K562 (cell line): ENCODE measurements at regions not wholly inside any gene's neighbourhood (a gene's known extent, or its start where the extent isn't known, plus 50 kb on each side); places are given as distances from the start of the nearest gene placed in this dataset.

ENCODE experiments used
- BCOR ChIP-seq: fragments of 450-650 bp; IDR thresholded peaks from 2 replicates; pipeline ENCODE4 v1.6.1; 2016
- MAFG ChIP-seq: fragments of 450-650 bp; conservative IDR thresholded peaks from 2 replicates; pipeline ENCODE4 v1.6.1; 2016; ENCODE audit warnings: missing genetic modification characterization, missing compliant biosample characterization
- PTRF ChIP-seq: fragments of 450-650 bp; IDR thresholded peaks from 2 replicates; pipeline ENCODE4 v1.6.1; 2016; ENCODE audit warnings: mild to moderate bottlenecking, missing genetic modification characterization, missing compliant biosample characterization
- PTTG1 ChIP-seq: fragments of 450-650 bp; IDR thresholded peaks from 2 replicates; pipeline ENCODE4 v1.6.1; 2016; ENCODE audit warnings: low read depth, mild to moderate bottlenecking, missing genetic modification characterization, missing compliant biosample characterization
- SREBF1 ChIP-seq: fragments of 150-350 bp; IDR thresholded peaks from 2 replicates; pipeline ENCODE4 v1.6.1; 2014; ENCODE audit warnings: antibody characterized with exemption, low read depth, low read length, borderline replicate concordance
- U2AF1 ChIP-seq: fragments of 200-400 bp; formaldehyde crosslinking; optimal IDR thresholded peaks from 2 replicates; pipeline ENCODE3; 2017; ENCODE audit warnings: mild to moderate bottlenecking, low read depth, low read length, moderate library complexity
- ZNF12 ChIP-seq: sonication (generic); formaldehyde crosslinking; IDR thresholded peaks from 2 replicates; pipeline ENCODE4 v1.4.0; 2020; ENCODE audit warnings: mild to moderate bottlenecking, missing genetic modification reagents
- ZNF140 ChIP-seq: fragments of 250-450 bp; sonication (Bioruptor Pico); IDR thresholded peaks from 2 replicates; pipeline ENCODE4 v1.8.0; 2021; ENCODE audit warnings: moderate library complexity, mild to moderate bottlenecking, inconsistent platforms
- ZNF316 ChIP-seq: fragments of 450-650 bp; IDR thresholded peaks from 2 replicates; pipeline ENCODE4 v1.6.1; 2016
- ZNF408 ChIP-seq: fragments of 250-450 bp; sonication (Bioruptor Pico); IDR thresholded peaks from 2 replicates; pipeline ENCODE4 v1.4.0; 2020; ENCODE audit warnings: low read depth, mild to moderate bottlenecking, moderate library complexity
- TF ChIP-seq, protein P1 (sequence below): fragments of 150-350 bp; conservative IDR thresholded peaks from 2 replicates; pipeline ENCODE4 v1.6.1; 2014; ENCODE audit warnings: low read length
- TF ChIP-seq, protein P2 (sequence below): fragments of 250-450 bp; sonication (Bioruptor Pico); IDR thresholded peaks from 2 replicates; pipeline ENCODE4 v1.5.0; 2022; ENCODE audit warnings: mild to moderate bottlenecking
- TF ChIP-seq, protein P3 (sequence below), 2 experiments: fragments of 450-650 bp in 1 of 2; IDR thresholded peaks; 2 replicates each; pipeline ENCODE4 v1.6.1; 2011 to 2017; ENCODE audit warnings: low read depth in 2 of 2, antibody characterized with exemption in 1 of 2, borderline replicate concordance in 1 of 2, low read length in 1 of 2, mild to moderate bottlenecking in 1 of 2, mixed read lengths in 1 of 2; ENCODE audit not compliant: control insufficient read depth in 1 of 2
- TF ChIP-seq, protein P4 (sequence below): fragments of 250-450 bp; sonication (Bioruptor Pico); IDR thresholded peaks from 2 replicates; pipeline ENCODE4 v1.8.0; 2021; ENCODE audit warnings: mild to moderate bottlenecking, moderate library complexity

DNA sequence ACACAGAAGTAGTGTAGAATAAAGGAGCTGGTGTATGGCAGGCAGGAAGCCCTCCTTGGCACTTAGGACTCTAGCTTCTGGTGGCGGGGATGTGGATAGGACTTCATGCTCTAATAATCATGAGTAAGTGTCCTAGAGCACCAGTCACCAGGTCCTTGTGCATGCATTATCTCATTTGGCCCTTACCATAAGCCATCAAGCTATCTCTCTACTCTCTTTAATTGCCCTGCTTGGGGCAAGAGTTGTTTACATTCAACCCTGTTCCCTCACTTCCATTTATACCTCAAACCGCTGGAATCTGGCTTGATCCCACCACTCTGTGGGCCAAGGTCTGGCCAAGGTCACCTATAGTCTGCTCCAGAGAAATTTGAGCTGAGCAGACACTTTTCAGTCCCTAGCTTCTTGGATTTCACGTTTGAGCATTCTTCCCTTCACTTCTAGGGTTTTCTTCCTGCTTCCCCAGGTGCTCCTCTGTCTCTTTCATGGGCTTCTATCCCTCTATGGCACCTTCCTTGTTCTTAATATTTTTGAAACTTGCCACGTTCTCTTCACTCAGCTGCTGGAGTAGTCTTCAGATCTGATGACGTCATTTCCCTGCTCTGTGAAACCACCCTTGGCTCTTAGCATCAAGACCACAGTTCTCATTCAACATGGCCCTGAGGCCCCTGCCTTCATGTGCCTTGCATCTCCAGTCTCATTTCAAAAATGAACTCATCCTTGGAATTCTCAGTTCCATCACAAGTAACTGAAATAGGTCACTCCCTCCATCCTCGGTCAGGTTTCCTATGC is 94.9 kb upstream of the GATA6 start (continued):
- TF ChIP-seq, protein P1, sequence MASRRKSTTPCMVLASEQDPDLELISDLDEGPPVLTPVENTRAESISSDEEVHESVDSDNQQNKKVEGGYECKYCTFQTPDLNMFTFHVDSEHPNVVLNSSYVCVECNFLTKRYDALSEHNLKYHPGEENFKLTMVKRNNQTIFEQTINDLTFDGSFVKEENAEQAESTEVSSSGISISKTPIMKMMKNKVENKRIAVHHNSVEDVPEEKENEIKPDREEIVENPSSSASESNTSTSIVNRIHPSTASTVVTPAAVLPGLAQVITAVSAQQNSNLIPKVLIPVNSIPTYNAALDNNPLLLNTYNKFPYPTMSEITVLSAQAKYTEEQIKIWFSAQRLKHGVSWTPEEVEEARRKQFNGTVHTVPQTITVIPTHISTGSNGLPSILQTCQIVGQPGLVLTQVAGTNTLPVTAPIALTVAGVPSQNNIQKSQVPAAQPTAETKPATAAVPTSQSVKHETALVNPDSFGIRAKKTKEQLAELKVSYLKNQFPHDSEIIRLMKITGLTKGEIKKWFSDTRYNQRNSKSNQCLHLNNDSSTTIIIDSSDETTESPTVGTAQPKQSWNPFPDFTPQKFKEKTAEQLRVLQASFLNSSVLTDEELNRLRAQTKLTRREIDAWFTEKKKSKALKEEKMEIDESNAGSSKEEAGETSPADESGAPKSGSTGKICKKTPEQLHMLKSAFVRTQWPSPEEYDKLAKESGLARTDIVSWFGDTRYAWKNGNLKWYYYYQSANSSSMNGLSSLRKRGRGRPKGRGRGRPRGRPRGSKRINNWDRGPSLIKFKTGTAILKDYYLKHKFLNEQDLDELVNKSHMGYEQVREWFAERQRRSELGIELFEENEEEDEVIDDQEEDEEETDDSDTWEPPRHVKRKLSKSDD = no peak
- TF ChIP-seq, protein P2, sequence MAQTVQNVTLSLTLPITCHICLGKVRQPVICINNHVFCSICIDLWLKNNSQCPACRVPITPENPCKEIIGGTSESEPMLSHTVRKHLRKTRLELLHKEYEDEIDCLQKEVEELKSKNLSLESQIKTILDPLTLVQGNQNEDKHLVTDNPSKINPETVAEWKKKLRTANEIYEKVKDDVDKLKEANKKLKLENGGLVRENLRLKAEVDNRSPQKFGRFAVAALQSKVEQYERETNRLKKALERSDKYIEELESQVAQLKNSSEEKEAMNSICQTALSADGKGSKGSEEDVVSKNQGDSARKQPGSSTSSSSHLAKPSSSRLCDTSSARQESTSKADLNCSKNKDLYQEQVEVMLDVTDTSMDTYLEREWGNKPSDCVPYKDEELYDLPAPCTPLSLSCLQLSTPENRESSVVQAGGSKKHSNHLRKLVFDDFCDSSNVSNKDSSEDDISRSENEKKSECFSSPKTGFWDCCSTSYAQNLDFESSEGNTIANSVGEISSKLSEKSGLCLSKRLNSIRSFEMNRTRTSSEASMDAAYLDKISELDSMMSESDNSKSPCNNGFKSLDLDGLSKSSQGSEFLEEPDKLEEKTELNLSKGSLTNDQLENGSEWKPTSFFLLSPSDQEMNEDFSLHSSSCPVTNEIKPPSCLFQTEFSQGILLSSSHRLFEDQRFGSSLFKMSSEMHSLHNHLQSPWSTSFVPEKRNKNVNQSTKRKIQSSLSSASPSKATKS (CRISPR knock-in tag) = no peak
- TF ChIP-seq PTRF (tag) = no peak
- TF ChIP-seq MAFG (tag) = peak; percentile 78
- no peak for TF ChIP-seq U2AF1
- TF ChIP-seq, protein P3, sequence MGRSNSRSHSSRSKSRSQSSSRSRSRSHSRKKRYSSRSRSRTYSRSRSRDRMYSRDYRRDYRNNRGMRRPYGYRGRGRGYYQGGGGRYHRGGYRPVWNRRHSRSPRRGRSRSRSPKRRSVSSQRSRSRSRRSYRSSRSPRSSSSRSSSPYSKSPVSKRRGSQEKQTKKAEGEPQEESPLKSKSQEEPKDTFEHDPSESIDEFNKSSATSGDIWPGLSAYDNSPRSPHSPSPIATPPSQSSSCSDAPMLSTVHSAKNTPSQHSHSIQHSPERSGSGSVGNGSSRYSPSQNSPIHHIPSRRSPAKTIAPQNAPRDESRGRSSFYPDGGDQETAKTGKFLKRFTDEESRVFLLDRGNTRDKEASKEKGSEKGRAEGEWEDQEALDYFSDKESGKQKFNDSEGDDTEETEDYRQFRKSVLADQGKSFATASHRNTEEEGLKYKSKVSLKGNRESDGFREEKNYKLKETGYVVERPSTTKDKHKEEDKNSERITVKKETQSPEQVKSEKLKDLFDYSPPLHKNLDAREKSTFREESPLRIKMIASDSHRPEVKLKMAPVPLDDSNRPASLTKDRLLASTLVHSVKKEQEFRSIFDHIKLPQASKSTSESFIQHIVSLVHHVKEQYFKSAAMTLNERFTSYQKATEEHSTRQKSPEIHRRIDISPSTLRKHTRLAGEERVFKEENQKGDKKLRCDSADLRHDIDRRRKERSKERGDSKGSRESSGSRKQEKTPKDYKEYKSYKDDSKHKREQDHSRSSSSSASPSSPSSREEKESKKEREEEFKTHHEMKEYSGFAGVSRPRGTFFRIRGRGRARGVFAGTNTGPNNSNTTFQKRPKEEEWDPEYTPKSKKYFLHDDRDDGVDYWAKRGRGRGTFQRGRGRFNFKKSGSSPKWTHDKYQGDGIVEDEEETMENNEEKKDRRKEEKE (IDR thresholded peaks at IDR 0.05; ENCODE audit: borderline replicate concordance in 1 of 2, control insufficient read depth in 1 of 2, low read depth in 2 of 2, low read length in 1 of 2) = no peak
- TF ChIP-seq SREBF1 = no peak
- peak; percentile 77 for TF ChIP-seq ZNF316
- TF ChIP-seq BCOR = no peak
- TF ChIP-seq ZNF140 (CRISPR knock-in tag) = no peak
- no peak for TF ChIP-seq ZNF408 (CRISPR knock-in tag)
- TF ChIP-seq PTTG1 (tag) = no peak
- TF ChIP-seq, protein P4, sequence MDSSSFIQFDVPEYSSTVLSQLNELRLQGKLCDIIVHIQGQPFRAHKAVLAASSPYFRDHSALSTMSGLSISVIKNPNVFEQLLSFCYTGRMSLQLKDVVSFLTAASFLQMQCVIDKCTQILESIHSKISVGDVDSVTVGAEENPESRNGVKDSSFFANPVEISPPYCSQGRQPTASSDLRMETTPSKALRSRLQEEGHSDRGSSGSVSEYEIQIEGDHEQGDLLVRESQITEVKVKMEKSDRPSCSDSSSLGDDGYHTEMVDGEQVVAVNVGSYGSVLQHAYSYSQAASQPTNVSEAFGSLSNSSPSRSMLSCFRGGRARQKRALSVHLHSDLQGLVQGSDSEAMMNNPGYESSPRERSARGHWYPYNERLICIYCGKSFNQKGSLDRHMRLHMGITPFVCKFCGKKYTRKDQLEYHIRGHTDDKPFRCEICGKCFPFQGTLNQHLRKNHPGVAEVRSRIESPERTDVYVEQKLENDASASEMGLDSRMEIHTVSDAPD (CRISPR knock-in tag) = no peak
- no peak for TF ChIP-seq ZNF12
